ENCODE measurements at regions not wholly inside any gene's neighbourhood (a gene's known extent, or its start where the extent isn't known, plus 50 kb on each side); places are given as distances from the start of the nearest gene placed in this dataset.

DNA sequence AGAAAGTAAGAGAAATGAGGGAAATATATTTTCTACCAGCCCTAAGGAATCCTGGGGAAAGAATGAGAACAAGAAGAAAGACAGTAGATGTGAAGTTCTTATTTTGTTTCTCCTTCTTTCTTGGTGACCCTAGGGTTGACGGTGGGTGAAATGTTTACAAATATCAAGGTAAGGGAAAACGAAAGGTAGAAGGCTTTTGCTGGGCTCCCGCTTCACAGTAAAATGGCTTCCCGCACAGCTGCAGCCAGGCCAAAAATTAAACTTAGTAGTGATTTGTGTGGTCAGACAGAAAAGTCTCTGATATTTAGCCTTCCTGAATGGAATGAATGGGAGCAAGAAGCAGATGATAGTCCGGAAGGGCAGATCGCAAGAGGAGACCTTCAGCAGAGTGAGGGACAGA lies 99.1 kb upstream of the COL3A1 start:
- Histone ChIP-seq H3K4me1 (no peaks in the 10 kb centered on the region), H3K4me3 (ENCODE audit: low read depth, low read length) (no peak overlapping the region), H3K36me3 (ENCODE audit: control insufficient read depth, insufficient read depth, low read length) (no peaks in the 10 kb centered on the region), H3K27me3 (replicated peaks; ENCODE audit: control insufficient read depth, insufficient read depth, low read length) (no peaks in the 10 kb centered on the region), H3K9me3 (no peaks in the 10 kb centered on the region)
- ChIA-PET CTCF (no interaction called here), POLR2A (no interaction called here)
- Mint-ChIP-seq H3K27me3 (ENCODE audit: insufficient read depth, unreplicated experiment) (no peaks in the 10 kb centered on the region), H3K9me3 (ENCODE audit: unreplicated experiment) (no peaks in the 10 kb centered on the region), H3K4me1 (ENCODE audit: low read depth, unreplicated experiment) (no peaks in the 10 kb centered on the region), H3K36me3 (ENCODE audit: insufficient read depth, unreplicated experiment) (no peaks in the 10 kb centered on the region), H3K4me3 (ENCODE audit: unreplicated experiment) (no peak overlapping the region), H3K27ac (ENCODE audit: unreplicated experiment) (no peak overlapping the region)
- no peak for TF ChIP-seq CTCF (IDR thresholded peaks at IDR 0.05; ENCODE audit: insufficient read depth in 1 of 2, low read depth in 1 of 2, low read length in 1 of 2, severe bottlenecking in 1 of 2, unreplicated experiment in 1 of 2)
- no TSS peak for BruUV-seq (replicated peaks)
- intact Hi-C loops (cut with micrococcal nuclease; ENCODE audit: unreplicated experiment): no loop called here
- no peak for DNase-seq

- BruUV-seq (replicated peaks): no TSS peak
- Histone ChIP-seq H3K27me3 (replicated peaks; ENCODE audit: control insufficient read depth, insufficient read depth, low read length) (no peaks in the 10 kb centered on the region), H3K9me3 (no peaks in the 10 kb centered on the region), H3K4me1 (no peaks in the 10 kb centered on the region), H3K4me3 (ENCODE audit: low read depth, low read length) (no peak overlapping the region), H3K36me3 (ENCODE audit: control insufficient read depth, insufficient read depth, low read length) (no peaks in the 10 kb centered on the region)
- Mint-ChIP-seq H3K4me3 (ENCODE audit: unreplicated experiment) (no peak overlapping the region), H3K36me3 (ENCODE audit: insufficient read depth, unreplicated experiment) (no peaks in the 10 kb centered on the region), H3K4me1 (ENCODE audit: low read depth, unreplicated experiment) (no peaks in the 10 kb centered on the region), H3K9me3 (ENCODE audit: unreplicated experiment) (no peaks in the 10 kb centered on the region), H3K27ac (ENCODE audit: unreplicated experiment) (no peak overlapping the region), H3K27me3 (ENCODE audit: insufficient read depth, unreplicated experiment) (peaks cover 3% of the 10 kb centered on the region)
- TF ChIP-seq CTCF (IDR thresholded peaks at IDR 0.05; ENCODE audit: insufficient read depth in 1 of 2, low read depth in 1 of 2, low read length in 1 of 2, severe bottlenecking in 1 of 2, unreplicated experiment in 1 of 2): no peak
- ChIA-PET POLR2A (no interaction called here), CTCF (no interaction called here)
- intact Hi-C loops (cut with micrococcal nuclease; ENCODE audit: unreplicated experiment): no loop called here
- no peak for DNase-seq
Measured at GRCh38 chr2:188878716-188879115, 95.5 kb upstream of the COL3A1 start.

GRCh38 chr2:188880740-188881139 lies 93.4 kb upstream of the COL3A1 start:
- Histone ChIP-seq H3K27me3 (replicated peaks; ENCODE audit: control insufficient read depth, insufficient read depth, low read length) (no peaks in the 10 kb centered on the region), H3K9me3 (no peaks in the 10 kb centered on the region), H3K36me3 (ENCODE audit: control insufficient read depth, insufficient read depth, low read length) (no peaks in the 10 kb centered on the region), H3K4me3 (ENCODE audit: low read depth, low read length) (no peak overlapping the region), H3K4me1 (no peaks in the 10 kb centered on the region)
- TF ChIP-seq CTCF (IDR thresholded peaks at IDR 0.05; ENCODE audit: insufficient read depth in 1 of 2, low read depth in 1 of 2, low read length in 1 of 2, severe bottlenecking in 1 of 2, unreplicated experiment in 1 of 2): no peak
- POLR2A ChIA-PET: no interaction called here
- BruUV-seq (replicated peaks): no TSS peak
- CTCF ChIA-PET: no interaction called here
- Mint-ChIP-seq H3K9me3 (ENCODE audit: unreplicated experiment) (no peaks in the 10 kb centered on the region), H3K27ac (ENCODE audit: unreplicated experiment) (no peak overlapping the region), H3K36me3 (ENCODE audit: insufficient read depth, unreplicated experiment) (no peaks in the 10 kb centered on the region), H3K27me3 (ENCODE audit: insufficient read depth, unreplicated experiment) (peaks cover 3% of the 10 kb centered on the region), H3K4me3 (ENCODE audit: unreplicated experiment) (no peak overlapping the region), H3K4me1 (ENCODE audit: low read depth, unreplicated experiment) (no peaks in the 10 kb centered on the region)
- intact Hi-C loops (cut with micrococcal nuclease; ENCODE audit: unreplicated experiment): no loop called here
- no peak for DNase-seq

Data from Caco-2 (cell line).